AG09319 (cell line): ENCODE measurements at regions not wholly inside any gene's neighbourhood (a gene's known extent, or its start where the extent isn't known, plus 50 kb on each side); places are given as distances from the start of the nearest gene placed in this dataset.

Source experiments
- DNase-seq: peaks from one replicate; pipeline ENCODE4 v3.0.0-alpha.2; 2010; ENCODE audit warnings: low read depth; ENCODE audit errors: extremely low read depth
- TF ChIP-seq, protein P1 (sequence below): IDR thresholded peaks from 2 replicates; pipeline ENCODE4 v1.5.1; 2011; ENCODE audit warnings: low read depth, mild to moderate bottlenecking, inconsistent platforms, low read length, moderate library complexity

DNA sequence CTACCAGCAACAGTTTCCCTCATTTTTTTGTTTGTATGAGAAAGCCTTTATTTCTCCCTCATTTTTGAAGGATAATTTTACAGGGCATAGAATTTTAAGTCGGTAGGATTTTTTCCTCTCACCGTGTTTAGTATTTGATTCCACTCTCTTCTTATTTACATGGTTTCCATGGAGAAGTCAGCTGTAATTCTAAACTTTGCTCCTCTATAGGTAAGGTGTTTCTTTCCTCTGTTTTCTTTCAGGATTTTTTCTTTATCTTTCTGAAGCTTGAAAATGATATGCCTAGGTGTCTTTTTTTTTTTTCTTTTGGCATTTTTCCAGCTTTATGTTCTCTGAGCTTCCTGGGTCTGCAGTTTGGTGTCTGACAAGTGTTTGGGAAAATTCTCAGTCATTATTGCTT lies 75.6 kb upstream of the ETV6 start:
- TF ChIP-seq, protein P1, sequence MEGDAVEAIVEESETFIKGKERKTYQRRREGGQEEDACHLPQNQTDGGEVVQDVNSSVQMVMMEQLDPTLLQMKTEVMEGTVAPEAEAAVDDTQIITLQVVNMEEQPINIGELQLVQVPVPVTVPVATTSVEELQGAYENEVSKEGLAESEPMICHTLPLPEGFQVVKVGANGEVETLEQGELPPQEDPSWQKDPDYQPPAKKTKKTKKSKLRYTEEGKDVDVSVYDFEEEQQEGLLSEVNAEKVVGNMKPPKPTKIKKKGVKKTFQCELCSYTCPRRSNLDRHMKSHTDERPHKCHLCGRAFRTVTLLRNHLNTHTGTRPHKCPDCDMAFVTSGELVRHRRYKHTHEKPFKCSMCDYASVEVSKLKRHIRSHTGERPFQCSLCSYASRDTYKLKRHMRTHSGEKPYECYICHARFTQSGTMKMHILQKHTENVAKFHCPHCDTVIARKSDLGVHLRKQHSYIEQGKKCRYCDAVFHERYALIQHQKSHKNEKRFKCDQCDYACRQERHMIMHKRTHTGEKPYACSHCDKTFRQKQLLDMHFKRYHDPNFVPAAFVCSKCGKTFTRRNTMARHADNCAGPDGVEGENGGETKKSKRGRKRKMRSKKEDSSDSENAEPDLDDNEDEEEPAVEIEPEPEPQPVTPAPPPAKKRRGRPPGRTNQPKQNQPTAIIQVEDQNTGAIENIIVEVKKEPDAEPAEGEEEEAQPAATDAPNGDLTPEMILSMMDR: no peak
- no peak for DNase-seq

DNA sequence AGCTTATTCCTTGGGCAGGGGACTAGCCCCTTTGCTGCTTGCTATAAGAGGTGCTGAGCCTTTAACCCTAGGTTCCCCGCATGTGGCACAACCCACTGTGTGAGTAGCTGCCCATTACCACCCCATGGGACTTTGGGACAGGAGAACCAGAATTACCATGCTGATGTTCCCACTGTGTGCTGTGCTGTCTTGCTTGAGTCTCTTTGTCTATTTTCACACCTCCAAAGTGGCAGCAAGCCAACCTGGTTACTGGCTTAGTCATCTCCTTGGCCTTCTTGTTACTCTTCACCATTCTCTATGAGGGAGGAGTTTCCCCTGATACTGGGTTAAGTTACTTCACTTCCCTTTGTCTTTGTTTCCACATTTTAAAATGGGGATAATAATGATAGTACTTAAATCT lies 73.4 kb upstream of the ETV6 start:
- no peak for DNase-seq

DNA sequence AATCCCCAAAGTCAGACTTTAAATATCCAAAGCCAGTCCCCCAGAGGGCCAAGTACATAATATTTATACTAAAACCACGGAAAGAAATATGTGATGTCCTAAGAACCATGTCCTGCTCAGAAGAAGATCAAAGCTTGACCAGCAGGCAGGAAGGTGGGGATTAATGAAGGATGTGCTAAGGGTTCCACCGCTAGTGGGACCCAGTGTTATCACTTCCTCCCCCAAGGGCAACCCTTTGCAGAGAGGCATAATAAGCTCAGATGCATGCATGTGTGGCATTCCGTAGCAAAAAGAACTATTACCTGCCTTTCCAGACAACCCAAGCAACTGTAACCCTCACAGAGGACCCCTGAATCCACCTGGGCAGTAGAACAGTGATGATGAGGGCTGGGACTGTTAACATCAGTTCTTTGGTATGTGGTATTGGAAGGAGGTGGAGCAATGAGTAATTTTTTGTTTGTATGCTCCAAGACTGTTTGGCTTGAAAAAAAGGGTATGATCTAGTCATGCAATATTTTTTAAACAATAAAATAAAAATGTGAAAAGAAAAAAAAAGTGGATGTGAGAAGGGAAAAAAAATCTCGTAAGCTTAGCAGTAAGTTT lies 71.7 kb upstream of the ETV6 start:
- TF ChIP-seq, protein P1: no peak
- no peak for DNase-seq

More for the DNA sequence above, 73.4 kb upstream of the ETV6 start:
- TF ChIP-seq, protein P1: no peak

DNA sequence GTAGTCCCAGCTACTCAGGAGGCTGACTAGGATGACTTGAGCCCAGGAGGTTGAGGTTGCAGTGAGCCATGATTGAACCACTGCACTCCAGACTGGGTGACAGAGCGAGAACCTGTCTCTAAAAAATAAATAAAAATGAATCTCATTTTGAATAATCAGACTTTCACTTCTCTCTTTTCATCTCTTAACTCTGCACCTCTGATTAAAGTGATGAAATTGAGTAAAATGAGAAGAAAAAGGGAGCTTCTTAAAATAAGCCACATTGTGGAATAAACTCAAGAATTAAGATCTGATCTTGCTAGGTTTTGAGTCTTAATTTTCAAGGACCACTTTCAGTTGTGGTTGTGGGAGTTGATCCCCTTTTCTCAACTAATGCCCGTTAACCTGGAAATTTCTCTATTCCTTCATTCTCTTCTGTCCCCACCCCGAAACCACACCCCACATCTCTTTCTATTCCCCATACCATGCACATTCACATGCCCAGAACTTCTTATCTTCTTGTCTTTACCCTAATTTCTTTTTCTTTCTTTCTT lies 70.9 kb upstream of the ETV6 start:
- DNase-seq: no peak
- TF ChIP-seq, protein P1: no peak

DNA sequence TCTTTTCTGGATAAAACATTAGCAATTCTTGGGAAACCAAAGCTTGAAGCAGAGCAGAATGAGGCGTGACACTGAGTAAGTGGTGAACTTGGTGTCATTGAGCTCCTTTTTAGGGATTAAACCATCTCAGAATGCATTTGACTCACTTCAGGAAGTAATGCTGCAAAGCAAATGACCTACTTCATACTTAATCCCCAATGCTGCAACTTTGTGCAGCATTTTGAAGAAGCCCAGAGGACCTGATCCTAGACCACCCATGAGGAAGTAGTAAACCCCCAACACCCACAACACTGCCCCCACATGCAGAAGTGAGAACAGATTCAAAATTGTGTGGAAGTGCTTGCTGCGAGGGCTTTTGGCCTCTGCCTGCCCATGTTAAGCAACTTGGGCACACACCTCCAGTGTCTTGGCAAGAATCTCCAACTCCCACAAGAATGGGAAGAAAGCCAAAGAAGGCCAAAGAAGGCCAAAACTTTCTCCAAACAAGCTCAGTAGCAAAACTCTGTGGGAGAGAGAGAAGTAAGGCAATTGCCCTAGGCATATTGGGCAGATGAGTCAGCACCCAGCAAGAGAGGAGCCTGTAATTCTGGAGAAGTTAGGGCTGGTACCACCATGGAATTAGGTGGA lies 69.2 kb upstream of the ETV6 start:
- DNase-seq: peak; percentile 73
- TF ChIP-seq, protein P1: no peak

DNA sequence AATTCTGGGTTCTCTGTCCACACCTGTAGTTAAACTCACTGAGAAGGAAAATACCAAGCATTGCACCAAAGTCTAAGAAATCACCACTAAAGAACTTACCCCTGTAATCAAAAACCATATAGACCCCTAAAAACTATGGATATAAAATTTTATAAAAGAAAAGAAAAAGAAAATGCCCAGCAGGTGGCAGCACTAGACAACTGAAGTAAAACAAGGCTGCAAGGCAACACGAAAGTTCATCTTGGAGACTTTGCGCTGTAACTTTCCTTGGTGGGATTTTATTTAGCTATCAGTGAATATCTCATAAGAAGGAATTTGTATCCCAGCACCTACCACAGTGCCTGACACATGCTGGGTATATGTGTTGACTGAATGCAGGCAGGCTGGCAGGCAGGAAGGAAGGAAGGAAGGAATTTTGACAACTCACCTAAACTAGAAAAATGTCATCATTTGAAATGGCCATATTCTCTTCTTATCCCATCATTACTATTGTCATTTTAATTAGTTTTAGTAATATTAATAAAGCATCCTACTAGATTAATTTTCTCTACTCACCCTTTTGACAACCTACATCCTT lies 68.2 kb upstream of the ETV6 start:
- peak; percentile 45 for DNase-seq
- TF ChIP-seq, protein P1: peak; percentile 36

DNA sequence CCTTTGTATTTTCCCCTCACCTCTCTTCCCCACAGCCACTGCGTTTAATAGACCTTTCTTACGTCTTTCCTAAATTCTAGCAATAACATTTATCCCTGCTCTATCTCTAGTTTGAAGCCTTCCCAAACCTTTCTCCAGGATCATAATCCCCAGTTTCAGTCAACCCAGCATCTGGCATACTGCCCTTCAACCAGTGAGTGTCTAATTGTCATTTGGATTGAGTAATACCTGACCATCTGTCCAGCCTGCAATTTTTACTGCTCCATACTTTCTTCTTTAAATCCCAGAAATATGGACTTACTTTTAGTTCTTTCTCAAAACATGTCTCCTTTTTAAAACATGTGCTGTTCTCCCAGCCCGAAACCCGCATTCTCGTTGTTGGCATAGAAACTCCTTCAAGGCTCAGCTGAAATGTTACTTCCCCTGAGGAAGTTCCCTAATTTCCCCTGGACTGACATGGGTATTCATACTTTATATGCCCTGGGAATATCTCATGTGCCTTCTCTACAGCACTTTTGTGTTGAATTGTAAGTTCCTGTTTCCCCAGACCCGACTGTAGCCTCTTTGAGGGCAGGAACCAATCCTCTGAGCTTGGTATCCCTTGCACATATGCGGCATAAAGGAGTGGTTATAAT lies 65.1 kb upstream of the ETV6 start:
- TF ChIP-seq, protein P1: no peak
- no peak for DNase-seq
